Astrocyte (in vitro differentiated cells and primary cell): ENCODE measurements at regions not wholly inside any gene's neighbourhood (a gene's known extent, or its start where the extent isn't known, plus 50 kb on each side); places are given as distances from the start of the nearest gene placed in this dataset.

Source experiments
- DNase-seq: peaks from one replicate; pipeline ENCODE4 v3.0.0-alpha.2; 2010; ENCODE audit warnings: low read depth
- FAIRE-seq: peaks from 2 replicates; lab custom pipeline; 2011; peaks lifted over from hg19 to GRCh38; lab: Jason Lieb, UNC
- H2AFZ ChIP-seq: 2 replicates; pipeline ENCODE4 v1.6.0; 2012; ENCODE audit warnings: low read depth, low read length, inconsistent platforms
- H3K27ac ChIP-seq: 2 replicates; pipeline ENCODE4 v1.5.1; 2011; ENCODE audit warnings: low read depth, low read length, inconsistent platforms
- H3K27me3 ChIP-seq: 2 replicates; pipeline ENCODE4 v1.6.0; 2011; ENCODE audit warnings: low read length, inconsistent platforms; ENCODE audit not compliant: insufficient read depth
- H3K36me3 ChIP-seq: 2 replicates; pipeline ENCODE4 v1.5.1; 2011; ENCODE audit warnings: low read length, inconsistent platforms; ENCODE audit not compliant: insufficient read depth
- H3K4me1 ChIP-seq: 2 replicates; pipeline ENCODE4 v1.5.1; 2011; ENCODE audit warnings: low read length, inconsistent platforms; ENCODE audit not compliant: insufficient read depth
- H3K4me2 ChIP-seq: 2 replicates; pipeline ENCODE4 v1.6.0; 2012; ENCODE audit warnings: low read length, inconsistent platforms
- H3K4me3 ChIP-seq: 2 replicates; pipeline ENCODE4 v1.5.1; 2011; ENCODE audit warnings: low read depth, mild to moderate bottlenecking, low read length, inconsistent platforms; ENCODE audit not compliant: insufficient read depth
- H3K79me2 ChIP-seq: 2 replicates; pipeline ENCODE4 v1.6.0; 2012; ENCODE audit warnings: mild to moderate bottlenecking, low read length, inconsistent platforms; ENCODE audit not compliant: insufficient read depth
- H3K9ac ChIP-seq: 2 replicates; pipeline ENCODE4 v1.6.0; 2012; ENCODE audit warnings: mild to moderate bottlenecking, low read length, inconsistent platforms
- H3K9me3 ChIP-seq: 2 replicates; pipeline ENCODE4 v1.5.1; 2012; ENCODE audit warnings: low read depth, mild to moderate bottlenecking, low read length, inconsistent platforms; ENCODE audit not compliant: insufficient read depth
- H4K20me1 ChIP-seq: 2 replicates; pipeline ENCODE4 v1.6.0; 2012; ENCODE audit warnings: low read length, inconsistent platforms; ENCODE audit not compliant: insufficient read depth
- H3K27ac Mint-ChIP-seq: one replicate; pipeline ENCODE4 v1.8.0; 2021; ENCODE audit warnings: mild to moderate bottlenecking, mixed read lengths; ENCODE audit not compliant: unreplicated experiment
- H3K27me3 Mint-ChIP-seq: one replicate; pipeline ENCODE4 v1.8.0; 2021; ENCODE audit warnings: low read depth, mixed read lengths; ENCODE audit not compliant: unreplicated experiment
- H3K36me3 Mint-ChIP-seq: one replicate; pipeline ENCODE4 v1.8.0; 2021; ENCODE audit warnings: low read depth, mixed read lengths; ENCODE audit not compliant: unreplicated experiment
- H3K4me1 Mint-ChIP-seq: one replicate; pipeline ENCODE4 v1.8.0; 2021; ENCODE audit warnings: low read depth, mixed read lengths; ENCODE audit not compliant: unreplicated experiment
- H3K4me3 Mint-ChIP-seq: one replicate; pipeline ENCODE4 v1.8.0; 2021; ENCODE audit warnings: mild to moderate bottlenecking, moderate library complexity, mixed read lengths; ENCODE audit not compliant: unreplicated experiment
- H3K9me3 Mint-ChIP-seq: one replicate; pipeline ENCODE4 v1.8.0; 2021; ENCODE audit warnings: mild to moderate bottlenecking, mixed read lengths; ENCODE audit not compliant: unreplicated experiment
- CTCF ChIP-seq: IDR thresholded peaks from 2 replicates; pipeline ENCODE4 v1.5.1; 2011; ENCODE audit warnings: low read depth, mild to moderate bottlenecking, inconsistent platforms, low read length, moderate library complexity; ENCODE audit not compliant: insufficient read depth
- EZH2 ChIP-seq: IDR thresholded peaks from 2 replicates; pipeline ENCODE4 v1.6.1; 2012; ENCODE audit warnings: mild to moderate bottlenecking, low read length, inconsistent platforms; ENCODE audit not compliant: insufficient read depth

GRCh38 chr13:83531022-83531421, 351.3 kb downstream of the SLITRK1 start:
- H3K9me3 Mint-ChIP-seq = peaks cover 4% of the 10 kb centered on the region
- Histone ChIP-seq H3K9me3 (no peaks in the 10 kb centered on the region), H3K4me3 (no peak overlapping the region), H3K27me3 (no peaks in the 10 kb centered on the region), H3K4me2 (no peak overlapping the region), H4K20me1 (no peaks in the 10 kb centered on the region), H3K27ac (no peak overlapping the region), H3K36me3 (no peaks in the 10 kb centered on the region), H3K4me1 (no peaks in the 10 kb centered on the region), H3K9ac (no peak overlapping the region), H2AFZ (no peak overlapping the region), H3K79me2 (no peaks in the 10 kb centered on the region)
- no peaks in the 10 kb centered on the region for H3K4me1 Mint-ChIP-seq
- no peak overlapping the region for H3K27ac Mint-ChIP-seq
- DNase-seq (no peak), FAIRE-seq (no peak)
- no peaks in the 10 kb centered on the region for H3K36me3 Mint-ChIP-seq
- no peak overlapping the region for H3K4me3 Mint-ChIP-seq
- TF ChIP-seq EZH2 (no peak), CTCF (no peak)
- no peaks in the 10 kb centered on the region for H3K27me3 Mint-ChIP-seq

- TF ChIP-seq EZH2 = no peak
- no peak for TF ChIP-seq CTCF
- Histone ChIP-seq H3K79me2 (no peaks in the 10 kb centered on the region), H3K9me3 (no peaks in the 10 kb centered on the region), H3K27ac (no peak overlapping the region), H2AFZ (no peak overlapping the region), H3K27me3 (no peaks in the 10 kb centered on the region), H3K36me3 (no peaks in the 10 kb centered on the region), H3K4me3 (no peak overlapping the region), H3K9ac (no peak overlapping the region), H4K20me1 (no peaks in the 10 kb centered on the region), H3K4me2 (no peak overlapping the region), H3K4me1 (no peaks in the 10 kb centered on the region)
- FAIRE-seq = no peak
- Mint-ChIP-seq H3K4me1 (no peaks in the 10 kb centered on the region), H3K4me3 (no peak overlapping the region), H3K27ac (no peak overlapping the region), H3K27me3 (no peaks in the 10 kb centered on the region), H3K36me3 (no peaks in the 10 kb centered on the region), H3K9me3 (no peaks in the 10 kb centered on the region)
- no peak for DNase-seq
Observed at GRCh38 chr13:83516781-83517180, 365.5 kb downstream of the SLITRK1 start.

GRCh38 chr13:83515268-83516015, 366.8 kb downstream of the SLITRK1 start:
- no peak overlapping the region for H3K9ac ChIP-seq
- H3K27ac ChIP-seq = no peak overlapping the region
- no peak overlapping the region for H3K4me3 ChIP-seq
- no peaks in the 10 kb centered on the region for H4K20me1 ChIP-seq
- DNase-seq (peak; percentile 25), FAIRE-seq (no peak)
- Mint-ChIP-seq H3K9me3 (no peaks in the 10 kb centered on the region), H3K4me3 (no peak overlapping the region), H3K36me3 (no peaks in the 10 kb centered on the region), H3K27ac (no peak overlapping the region), H3K4me1 (no peaks in the 10 kb centered on the region), H3K27me3 (no peaks in the 10 kb centered on the region)
- H3K9me3 ChIP-seq = no peaks in the 10 kb centered on the region
- no peak overlapping the region for H3K4me2 ChIP-seq
- H3K27me3 ChIP-seq = no peaks in the 10 kb centered on the region
- H3K4me1 ChIP-seq = no peaks in the 10 kb centered on the region
- TF ChIP-seq EZH2 (no peak), CTCF (no peak)
- no peaks in the 10 kb centered on the region for H3K79me2 ChIP-seq
- H3K36me3 ChIP-seq = no peaks in the 10 kb centered on the region
- H2AFZ ChIP-seq = no peak overlapping the region
